Kidney (tissue), 13 donors: ENCODE measurements at regions not wholly inside any gene's neighbourhood (a gene's known extent, or its start where the extent isn't known, plus 50 kb on each side); places are given as distances from the start of the nearest gene placed in this dataset.

Experiments
- DNase-seq, 5 donors: peaks; one replicate each; pipeline ENCODE4 v3.0.0-alpha.2; 2013 to 2020
- FAIRE-seq: peaks from 2 replicates; lab custom pipeline; 2012; peaks lifted over from hg19 to GRCh38; lab: Jason Lieb, UNC
- H3K27ac ChIP-seq, 2 donors: one replicate each; pipeline ENCODE4 v1.7.0; 2013; ENCODE audit warnings: low read depth in 2 of 2, low read length in 2 of 2, inconsistent platforms in 1 of 2
- H3K27me3 ChIP-seq: one replicate; pipeline ENCODE4 v1.7.1; 2013; ENCODE audit warnings: low read length, inconsistent platforms; ENCODE audit not compliant: control insufficient read depth, insufficient read depth
- H3K36me3 ChIP-seq, 3 donors: one replicate each; pipeline versions ENCODE4 v1.7.0 to v1.7.1; 2013; ENCODE audit warnings: low read length in 3 of 3, control low read depth in 1 of 3, inconsistent platforms in 1 of 3; ENCODE audit not compliant: insufficient read depth in 3 of 3, control insufficient read depth in 2 of 3
- H3K4me1 ChIP-seq, 3 donors: one replicate each; pipeline versions ENCODE4 v1.7.0 to v1.7.1; 2013; ENCODE audit warnings: low read length in 3 of 3, inconsistent platforms in 1 of 3, low read depth in 1 of 3; ENCODE audit not compliant: control insufficient read depth in 2 of 3, insufficient read depth in 2 of 3
- H3K4me3 ChIP-seq, 3 donors: one replicate each; pipeline versions ENCODE4 v1.7.0 to v1.8.1; 2013; ENCODE audit warnings: low read length in 3 of 3, control low read depth in 1 of 3, inconsistent platforms in 1 of 3
- H3K9ac ChIP-seq, 3 donors: one replicate each; pipeline versions ENCODE4 v1.7.0 to v1.7.1; 2013; ENCODE audit warnings: low read length in 3 of 3, control low read depth in 1 of 3, inconsistent platforms in 1 of 3
- H3K9me3 ChIP-seq, 3 donors: one replicate each; pipeline versions ENCODE4 v1.7.0 to v1.7.1; 2013; ENCODE audit warnings: low read length in 3 of 3, control low read depth in 1 of 3, inconsistent platforms in 1 of 3; ENCODE audit not compliant: control insufficient read depth in 2 of 3, insufficient read depth in 1 of 3
- intact Hi-C: fragments of 100-400 bp; cut with DNase I; formaldehyde crosslinking; loops from one replicate; pipeline ENCODE4 v1.11.1; 2022
- TF ChIP-seq, protein P1 (sequence below): IDR thresholded peaks from 3 replicates; pipeline ENCODE4 v1.5.1; 2012; ENCODE audit warnings: mild to moderate bottlenecking, moderate library complexity, borderline replicate concordance; ENCODE audit not compliant: insufficient read depth; ENCODE audit errors: extremely low read depth
- donor health status: control.
- donor health status: control.
- donor health status: control.
- donor health status: control.
- donor health status: control.
- donor health status: DM: yes; HTN: yes; CAD: no.
- donor health status: Normal renal cell carcinoma (clear cell type).

DNA sequence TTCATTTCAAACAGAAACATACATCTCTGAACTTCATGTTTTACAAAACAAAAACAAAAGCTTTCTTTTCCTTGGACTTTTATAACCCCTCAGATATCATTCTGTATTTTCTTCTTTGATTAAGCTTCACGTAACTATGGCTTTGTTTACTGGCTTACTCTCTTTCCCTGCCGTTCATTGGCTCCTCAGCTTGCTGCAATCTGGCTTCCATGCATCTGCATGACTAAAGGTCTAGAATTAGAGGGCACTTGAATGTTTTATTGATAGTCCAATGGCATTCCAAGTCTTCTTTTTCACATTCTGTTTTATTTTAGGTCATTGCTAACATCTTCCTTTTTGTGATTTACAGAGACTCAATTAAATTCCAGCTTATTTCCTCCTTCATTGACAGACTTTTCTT is 487.6 kb downstream of the GRXCR1 start:
- Histone ChIP-seq H3K9me3 (no peaks in the 10 kb centered on the region), H3K4me1 (no peaks in the 10 kb centered on the region), H3K4me3 (no peak overlapping the region), H3K9ac (no peak overlapping the region), H3K27me3 (no peaks in the 10 kb centered on the region), H3K27ac (no peak overlapping the region), H3K36me3 (no peaks in the 10 kb centered on the region)
- FAIRE-seq (no peak), DNase-seq (no peak)
- TF ChIP-seq, protein P1, sequence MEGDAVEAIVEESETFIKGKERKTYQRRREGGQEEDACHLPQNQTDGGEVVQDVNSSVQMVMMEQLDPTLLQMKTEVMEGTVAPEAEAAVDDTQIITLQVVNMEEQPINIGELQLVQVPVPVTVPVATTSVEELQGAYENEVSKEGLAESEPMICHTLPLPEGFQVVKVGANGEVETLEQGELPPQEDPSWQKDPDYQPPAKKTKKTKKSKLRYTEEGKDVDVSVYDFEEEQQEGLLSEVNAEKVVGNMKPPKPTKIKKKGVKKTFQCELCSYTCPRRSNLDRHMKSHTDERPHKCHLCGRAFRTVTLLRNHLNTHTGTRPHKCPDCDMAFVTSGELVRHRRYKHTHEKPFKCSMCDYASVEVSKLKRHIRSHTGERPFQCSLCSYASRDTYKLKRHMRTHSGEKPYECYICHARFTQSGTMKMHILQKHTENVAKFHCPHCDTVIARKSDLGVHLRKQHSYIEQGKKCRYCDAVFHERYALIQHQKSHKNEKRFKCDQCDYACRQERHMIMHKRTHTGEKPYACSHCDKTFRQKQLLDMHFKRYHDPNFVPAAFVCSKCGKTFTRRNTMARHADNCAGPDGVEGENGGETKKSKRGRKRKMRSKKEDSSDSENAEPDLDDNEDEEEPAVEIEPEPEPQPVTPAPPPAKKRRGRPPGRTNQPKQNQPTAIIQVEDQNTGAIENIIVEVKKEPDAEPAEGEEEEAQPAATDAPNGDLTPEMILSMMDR = no peak
- intact Hi-C loops = no loop called here

GRCh38 chr4:43391069-43391468 is 498.6 kb downstream of the GRXCR1 start:
- intact Hi-C loops = no loop called here
- TF ChIP-seq, protein P1 = no peak
- Histone ChIP-seq H3K4me3 (no peak overlapping the region), H3K4me1 (no peaks in the 10 kb centered on the region), H3K27me3 (no peaks in the 10 kb centered on the region), H3K9me3 (no peaks in the 10 kb centered on the region), H3K27ac (no peak overlapping the region), H3K36me3 (no peaks in the 10 kb centered on the region), H3K9ac (no peak overlapping the region)
- FAIRE-seq = no peak
- DNase-seq = no peak

DNA sequence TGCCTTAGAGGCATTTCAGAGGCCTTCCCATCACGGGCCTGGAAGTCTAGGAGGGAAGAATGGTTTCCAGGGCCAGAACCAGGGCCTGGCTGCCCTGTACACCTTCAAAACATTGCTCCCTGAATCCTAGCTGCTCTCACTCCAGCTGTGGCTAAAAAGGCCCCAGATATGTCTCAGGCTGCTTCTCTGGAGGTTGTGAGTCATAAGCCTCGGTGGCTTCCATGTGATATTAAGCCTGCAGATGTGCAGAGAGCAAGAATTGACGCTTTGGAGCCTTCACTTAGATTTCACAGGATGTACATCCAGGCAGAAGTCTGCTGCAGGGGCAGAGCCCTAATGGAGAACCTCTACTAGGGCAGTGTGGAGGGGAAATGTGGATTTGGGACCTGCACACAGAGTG is 502.5 kb downstream of the GRXCR1 start:
- H3K9ac ChIP-seq = no peak overlapping the region
- H3K27ac ChIP-seq = no peak overlapping the region
- no peak for FAIRE-seq
- no peak overlapping the region for H3K4me3 ChIP-seq
- H3K9me3 ChIP-seq = no peaks in the 10 kb centered on the region
- intact Hi-C loops = no loop called here
- no peaks in the 10 kb centered on the region for H3K27me3 ChIP-seq
- DNase-seq = no peak
- TF ChIP-seq, protein P1 = no peak
- H3K4me1 ChIP-seq = no peaks in the 10 kb centered on the region
- no peaks in the 10 kb centered on the region for H3K36me3 ChIP-seq

DNA sequence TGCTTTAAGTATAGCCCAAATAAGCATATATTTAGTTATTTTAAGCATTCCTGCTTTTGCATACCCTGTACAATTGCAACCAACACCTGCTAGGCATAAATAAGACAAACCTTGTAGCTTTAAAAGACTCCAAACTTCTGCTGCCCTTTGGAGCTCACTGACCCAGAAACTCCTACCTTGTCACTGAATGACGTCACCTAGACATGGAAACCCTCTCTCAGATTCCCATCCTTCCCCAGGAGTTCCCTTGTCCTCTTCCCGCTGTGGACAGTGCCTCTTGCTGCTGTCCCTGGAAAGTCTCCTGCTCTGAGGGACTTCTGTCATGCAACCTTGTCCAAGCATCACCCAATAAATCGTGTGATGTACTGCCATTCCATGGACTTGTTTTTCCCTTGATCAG is 507.2 kb downstream of the GRXCR1 start:
- DNase-seq = no peak
- TF ChIP-seq, protein P1 = no peak
- Histone ChIP-seq H3K9me3 (no peaks in the 10 kb centered on the region), H3K4me1 (no peaks in the 10 kb centered on the region), H3K9ac (no peak overlapping the region), H3K27ac (no peak overlapping the region), H3K36me3 (no peaks in the 10 kb centered on the region), H3K4me3 (no peak overlapping the region), H3K27me3 (no peaks in the 10 kb centered on the region)
- intact Hi-C loops = no loop called here
- no peak for FAIRE-seq
